Astrocyte (in vitro differentiated cells and primary cell): ENCODE measurements at regions not wholly inside any gene's neighbourhood (a gene's known extent, or its start where the extent isn't known, plus 50 kb on each side); places are given as distances from the start of the nearest gene placed in this dataset.

Source experiments
- DNase-seq: peaks from one replicate; pipeline ENCODE4 v3.0.0-alpha.2; 2010; ENCODE audit warnings: low read depth
- FAIRE-seq: peaks from 2 replicates; lab custom pipeline; 2011; peaks lifted over from hg19 to GRCh38; lab: Jason Lieb, UNC
- H2AFZ ChIP-seq: 2 replicates; pipeline ENCODE4 v1.6.0; 2012; ENCODE audit warnings: low read depth, low read length, inconsistent platforms
- H3K27ac ChIP-seq: 2 replicates; pipeline ENCODE4 v1.5.1; 2011; ENCODE audit warnings: low read depth, low read length, inconsistent platforms
- H3K27me3 ChIP-seq: 2 replicates; pipeline ENCODE4 v1.6.0; 2011; ENCODE audit warnings: low read length, inconsistent platforms; ENCODE audit not compliant: insufficient read depth
- H3K36me3 ChIP-seq: 2 replicates; pipeline ENCODE4 v1.5.1; 2011; ENCODE audit warnings: low read length, inconsistent platforms; ENCODE audit not compliant: insufficient read depth
- H3K4me1 ChIP-seq: 2 replicates; pipeline ENCODE4 v1.5.1; 2011; ENCODE audit warnings: low read length, inconsistent platforms; ENCODE audit not compliant: insufficient read depth
- H3K4me2 ChIP-seq: 2 replicates; pipeline ENCODE4 v1.6.0; 2012; ENCODE audit warnings: low read length, inconsistent platforms
- H3K4me3 ChIP-seq: 2 replicates; pipeline ENCODE4 v1.5.1; 2011; ENCODE audit warnings: low read depth, mild to moderate bottlenecking, low read length, inconsistent platforms; ENCODE audit not compliant: insufficient read depth
- H3K79me2 ChIP-seq: 2 replicates; pipeline ENCODE4 v1.6.0; 2012; ENCODE audit warnings: mild to moderate bottlenecking, low read length, inconsistent platforms; ENCODE audit not compliant: insufficient read depth
- H3K9ac ChIP-seq: 2 replicates; pipeline ENCODE4 v1.6.0; 2012; ENCODE audit warnings: mild to moderate bottlenecking, low read length, inconsistent platforms
- H3K9me3 ChIP-seq: 2 replicates; pipeline ENCODE4 v1.5.1; 2012; ENCODE audit warnings: low read depth, mild to moderate bottlenecking, low read length, inconsistent platforms; ENCODE audit not compliant: insufficient read depth
- H4K20me1 ChIP-seq: 2 replicates; pipeline ENCODE4 v1.6.0; 2012; ENCODE audit warnings: low read length, inconsistent platforms; ENCODE audit not compliant: insufficient read depth
- H3K27ac Mint-ChIP-seq: one replicate; pipeline ENCODE4 v1.8.0; 2021; ENCODE audit warnings: mild to moderate bottlenecking, mixed read lengths; ENCODE audit not compliant: unreplicated experiment
- H3K27me3 Mint-ChIP-seq: one replicate; pipeline ENCODE4 v1.8.0; 2021; ENCODE audit warnings: low read depth, mixed read lengths; ENCODE audit not compliant: unreplicated experiment
- H3K36me3 Mint-ChIP-seq: one replicate; pipeline ENCODE4 v1.8.0; 2021; ENCODE audit warnings: low read depth, mixed read lengths; ENCODE audit not compliant: unreplicated experiment
- H3K4me1 Mint-ChIP-seq: one replicate; pipeline ENCODE4 v1.8.0; 2021; ENCODE audit warnings: low read depth, mixed read lengths; ENCODE audit not compliant: unreplicated experiment
- H3K4me3 Mint-ChIP-seq: one replicate; pipeline ENCODE4 v1.8.0; 2021; ENCODE audit warnings: mild to moderate bottlenecking, moderate library complexity, mixed read lengths; ENCODE audit not compliant: unreplicated experiment
- H3K9me3 Mint-ChIP-seq: one replicate; pipeline ENCODE4 v1.8.0; 2021; ENCODE audit warnings: mild to moderate bottlenecking, mixed read lengths; ENCODE audit not compliant: unreplicated experiment
- CTCF ChIP-seq: IDR thresholded peaks from 2 replicates; pipeline ENCODE4 v1.5.1; 2011; ENCODE audit warnings: low read depth, mild to moderate bottlenecking, inconsistent platforms, low read length, moderate library complexity; ENCODE audit not compliant: insufficient read depth
- EZH2 ChIP-seq: IDR thresholded peaks from 2 replicates; pipeline ENCODE4 v1.6.1; 2012; ENCODE audit warnings: mild to moderate bottlenecking, low read length, inconsistent platforms; ENCODE audit not compliant: insufficient read depth

- Mint-ChIP-seq H3K9me3 (no peaks in the 10 kb centered on the region), H3K27ac (no peak overlapping the region), H3K27me3 (no peaks in the 10 kb centered on the region), H3K4me1 (no peaks in the 10 kb centered on the region), H3K4me3 (no peak overlapping the region), H3K36me3 (no peaks in the 10 kb centered on the region)
- no peak for TF ChIP-seq CTCF
- TF ChIP-seq EZH2 = no peak
- FAIRE-seq (no peak), DNase-seq (no peak)
- no peaks in the 10 kb centered on the region for H3K27me3 ChIP-seq
- no peak overlapping the region for H3K4me3 ChIP-seq
- no peak overlapping the region for H2AFZ ChIP-seq
- no peaks in the 10 kb centered on the region for H4K20me1 ChIP-seq
- peaks cover 4% of the 10 kb centered on the region for H3K9me3 ChIP-seq
- no peak overlapping the region for H3K27ac ChIP-seq
- H3K4me1 ChIP-seq = no peaks in the 10 kb centered on the region
- no peaks in the 10 kb centered on the region for H3K36me3 ChIP-seq
- H3K79me2 ChIP-seq = no peaks in the 10 kb centered on the region
- no peak overlapping the region for H3K9ac ChIP-seq
- no peak overlapping the region for H3K4me2 ChIP-seq
Measured at GRCh38 chr7:37571806-37572205, 111.8 kb upstream of the GPR141 start.

GRCh38 chr7:37577412-37577811, 106.2 kb upstream of the GPR141 start:
- Mint-ChIP-seq H3K27me3 (no peaks in the 10 kb centered on the region), H3K36me3 (no peaks in the 10 kb centered on the region), H3K9me3 (no peaks in the 10 kb centered on the region), H3K4me1 (no peaks in the 10 kb centered on the region), H3K27ac (no peak overlapping the region), H3K4me3 (no peak overlapping the region)
- no peaks in the 10 kb centered on the region for H3K79me2 ChIP-seq
- no peak overlapping the region for H3K4me3 ChIP-seq
- H3K27ac ChIP-seq = no peak overlapping the region
- no peaks in the 10 kb centered on the region for H3K36me3 ChIP-seq
- no peak for TF ChIP-seq CTCF
- no peak for FAIRE-seq
- no peak overlapping the region for H2AFZ ChIP-seq
- H3K9ac ChIP-seq = no peak overlapping the region
- H4K20me1 ChIP-seq = no peaks in the 10 kb centered on the region
- no peak for DNase-seq
- no peaks in the 10 kb centered on the region for H3K9me3 ChIP-seq
- no peaks in the 10 kb centered on the region for H3K27me3 ChIP-seq
- no peak overlapping the region for H3K4me2 ChIP-seq
- H3K4me1 ChIP-seq = no peaks in the 10 kb centered on the region

- no peak overlapping the region for H3K27ac Mint-ChIP-seq
Measured at GRCh38 chr7:37577901-37578300, 105.7 kb upstream of the GPR141 start.

More at GRCh38 chr7:37577901-37578300, 105.7 kb upstream of the GPR141 start:
- Histone ChIP-seq H3K27ac (no peak overlapping the region), H4K20me1 (no peaks in the 10 kb centered on the region), H3K27me3 (no peaks in the 10 kb centered on the region), H3K4me2 (no peak overlapping the region), H3K36me3 (no peaks in the 10 kb centered on the region), H3K4me1 (no peaks in the 10 kb centered on the region), H2AFZ (no peak overlapping the region), H3K4me3 (no peak overlapping the region), H3K79me2 (no peaks in the 10 kb centered on the region), H3K9me3 (no peaks in the 10 kb centered on the region), H3K9ac (no peak overlapping the region)
- Mint-ChIP-seq H3K9me3 (no peaks in the 10 kb centered on the region), H3K4me1 (no peaks in the 10 kb centered on the region), H3K36me3 (no peaks in the 10 kb centered on the region), H3K27me3 (no peaks in the 10 kb centered on the region), H3K4me3 (no peak overlapping the region)
- FAIRE-seq (no peak), DNase-seq (no peak)
- no peak for TF ChIP-seq CTCF
